ENCODE measurements at regions not wholly inside any gene's neighbourhood (a gene's known extent, or its start where the extent isn't known, plus 50 kb on each side); places are given as distances from the start of the nearest gene placed in this dataset.

- Histone ChIP-seq H3K79me2 (ENCODE audit: control insufficient read depth, low read length) (no peaks in the 10 kb centered on the region), H3K9me2 (replicated peaks; ENCODE audit: control insufficient read depth, low read length) (no peaks in the 10 kb centered on the region), H4K20me1 (ENCODE audit: control insufficient read depth, insufficient read depth, low read depth, low read length) (no peaks in the 10 kb centered on the region), H3K36me3 (ENCODE audit: control insufficient read depth, low read length) (no peaks in the 10 kb centered on the region), H3K27me3 (ENCODE audit: control insufficient read depth, low read length) (peaks cover 5% of the 10 kb centered on the region; the same call in 1 of the 2 replicates), H3K9me3 (ENCODE audit: control insufficient read depth, insufficient read depth, low read length) (no peaks in the 10 kb centered on the region), H3F3A (ENCODE audit: control insufficient read depth, insufficient read depth) (no peaks in the 10 kb centered on the region), H3K4me2 (ENCODE audit: low read length) (no peak overlapping the region), H3K4me1 (ENCODE audit: control insufficient read depth, low read length) (no peaks in the 10 kb centered on the region), H3K4me3 (ENCODE audit: low read length) (no peak overlapping the region), H3K27ac (ENCODE audit: low read depth, low read length) (no peak overlapping the region)
- TF ChIP-seq EZH2phosphoT487 (IDR thresholded peaks at IDR 0.05; ENCODE audit: borderline replicate concordance, low read length), result no peak
- TF ChIP-seq, protein P1, sequence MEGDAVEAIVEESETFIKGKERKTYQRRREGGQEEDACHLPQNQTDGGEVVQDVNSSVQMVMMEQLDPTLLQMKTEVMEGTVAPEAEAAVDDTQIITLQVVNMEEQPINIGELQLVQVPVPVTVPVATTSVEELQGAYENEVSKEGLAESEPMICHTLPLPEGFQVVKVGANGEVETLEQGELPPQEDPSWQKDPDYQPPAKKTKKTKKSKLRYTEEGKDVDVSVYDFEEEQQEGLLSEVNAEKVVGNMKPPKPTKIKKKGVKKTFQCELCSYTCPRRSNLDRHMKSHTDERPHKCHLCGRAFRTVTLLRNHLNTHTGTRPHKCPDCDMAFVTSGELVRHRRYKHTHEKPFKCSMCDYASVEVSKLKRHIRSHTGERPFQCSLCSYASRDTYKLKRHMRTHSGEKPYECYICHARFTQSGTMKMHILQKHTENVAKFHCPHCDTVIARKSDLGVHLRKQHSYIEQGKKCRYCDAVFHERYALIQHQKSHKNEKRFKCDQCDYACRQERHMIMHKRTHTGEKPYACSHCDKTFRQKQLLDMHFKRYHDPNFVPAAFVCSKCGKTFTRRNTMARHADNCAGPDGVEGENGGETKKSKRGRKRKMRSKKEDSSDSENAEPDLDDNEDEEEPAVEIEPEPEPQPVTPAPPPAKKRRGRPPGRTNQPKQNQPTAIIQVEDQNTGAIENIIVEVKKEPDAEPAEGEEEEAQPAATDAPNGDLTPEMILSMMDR (IDR thresholded peaks at IDR 0.05; ENCODE audit: low read depth, low read length, poor library complexity, severe bottlenecking), result no peak
Measured at GRCh38 chr1:14015917-14016316, 315.9 kb downstream of the PRDM2 start.

- Histone ChIP-seq H3F3A (ENCODE audit: control insufficient read depth, insufficient read depth) (no peaks in the 10 kb centered on the region), H4K20me1 (ENCODE audit: control insufficient read depth, insufficient read depth, low read depth, low read length) (no peaks in the 10 kb centered on the region), H3K4me3 (ENCODE audit: low read length) (no peak overlapping the region), H3K36me3 (ENCODE audit: control insufficient read depth, low read length) (no peaks in the 10 kb centered on the region), H3K9me3 (ENCODE audit: control insufficient read depth, insufficient read depth, low read length) (no peaks in the 10 kb centered on the region), H3K4me2 (ENCODE audit: low read length) (no peak overlapping the region), H3K4me1 (ENCODE audit: control insufficient read depth, low read length) (no peaks in the 10 kb centered on the region), H3K79me2 (ENCODE audit: control insufficient read depth, low read length) (no peaks in the 10 kb centered on the region), H3K9me2 (replicated peaks; ENCODE audit: control insufficient read depth, low read length) (no peaks in the 10 kb centered on the region), H3K27me3 (ENCODE audit: control insufficient read depth, low read length) (peaks cover 5% of the 10 kb centered on the region; the same call in 1 of the 2 replicates), H3K27ac (ENCODE audit: low read depth, low read length) (no peak overlapping the region)
- no peak for TF ChIP-seq EZH2phosphoT487 (IDR thresholded peaks at IDR 0.05; ENCODE audit: borderline replicate concordance, low read length)
- TF ChIP-seq, protein P1 (IDR thresholded peaks at IDR 0.05; ENCODE audit: low read depth, low read length, poor library complexity, severe bottlenecking), result no peak
Measured at GRCh38 chr1:14017531-14017961, 317.6 kb downstream of the PRDM2 start.

DNA sequence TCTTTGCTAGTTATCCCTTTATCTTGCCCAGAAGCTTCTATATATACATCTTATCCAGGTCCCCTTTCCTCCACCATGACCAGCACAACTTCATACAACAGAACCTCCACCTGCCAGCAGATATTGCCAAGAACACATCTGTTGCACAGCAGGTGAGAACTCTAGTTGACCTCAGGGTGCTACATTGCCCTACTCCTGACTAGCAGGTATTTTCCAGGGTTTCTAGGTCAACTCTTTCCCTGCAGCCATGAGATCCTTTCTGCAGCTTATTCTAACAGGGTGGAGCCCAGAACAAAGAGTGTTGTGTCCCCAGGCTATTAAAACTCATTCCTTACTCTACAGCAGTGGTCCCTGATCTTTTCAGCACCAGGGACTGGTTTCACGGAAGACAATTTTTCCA is 319.5 kb downstream of the PRDM2 start:
- H3K9me3 ChIP-seq (ENCODE audit: control insufficient read depth, insufficient read depth, low read length), result no peaks in the 10 kb centered on the region
- H3F3A ChIP-seq (ENCODE audit: control insufficient read depth, insufficient read depth), result no peaks in the 10 kb centered on the region
- H3K36me3 ChIP-seq (ENCODE audit: control insufficient read depth, low read length), result no peaks in the 10 kb centered on the region
- no peak overlapping the region for H3K4me3 ChIP-seq (ENCODE audit: low read length)
- H3K9me2 ChIP-seq (replicated peaks; ENCODE audit: control insufficient read depth, low read length), result no peaks in the 10 kb centered on the region
- no peak for TF ChIP-seq EZH2phosphoT487 (IDR thresholded peaks at IDR 0.05; ENCODE audit: borderline replicate concordance, low read length)
- TF ChIP-seq, protein P1 (IDR thresholded peaks at IDR 0.05; ENCODE audit: low read depth, low read length, poor library complexity, severe bottlenecking), result no peak
- H3K79me2 ChIP-seq (ENCODE audit: control insufficient read depth, low read length), result no peaks in the 10 kb centered on the region
- H3K4me1 ChIP-seq (ENCODE audit: control insufficient read depth, low read length), result no peaks in the 10 kb centered on the region
- no peak overlapping the region for H3K27ac ChIP-seq (ENCODE audit: low read depth, low read length)
- no peak overlapping the region for H3K4me2 ChIP-seq (ENCODE audit: low read length)
- H3K27me3 ChIP-seq (ENCODE audit: control insufficient read depth, low read length), result peaks cover 5% of the 10 kb centered on the region; the same call in 1 of the 2 replicates
- no peaks in the 10 kb centered on the region for H4K20me1 ChIP-seq (ENCODE audit: control insufficient read depth, insufficient read depth, low read depth, low read length)

All from DOHH2 (cell line).